Fibroblast of mammary gland (primary cell): ENCODE measurements at regions not wholly inside any gene's neighbourhood (a gene's known extent, or its start where the extent isn't known, plus 50 kb on each side); places are given as distances from the start of the nearest gene placed in this dataset.

Experiments
- DNase-seq: peaks from one replicate; pipeline ENCODE4 v3.0.0-alpha.2; 2010; ENCODE audit warnings: low read depth
- H3K4me3 ChIP-seq: 2 replicates; pipeline ENCODE4 v1.5.1; 2011; ENCODE audit warnings: low read depth, mild to moderate bottlenecking, low read length, moderate library complexity; ENCODE audit not compliant: control insufficient read depth
- TF ChIP-seq, protein P1 (sequence below): conservative IDR thresholded peaks from 2 replicates; pipeline ENCODE4 v1.5.1; 2011; ENCODE audit warnings: low read depth, low read length, inconsistent platforms; ENCODE audit not compliant: control insufficient read depth, insufficient read depth

DNA sequence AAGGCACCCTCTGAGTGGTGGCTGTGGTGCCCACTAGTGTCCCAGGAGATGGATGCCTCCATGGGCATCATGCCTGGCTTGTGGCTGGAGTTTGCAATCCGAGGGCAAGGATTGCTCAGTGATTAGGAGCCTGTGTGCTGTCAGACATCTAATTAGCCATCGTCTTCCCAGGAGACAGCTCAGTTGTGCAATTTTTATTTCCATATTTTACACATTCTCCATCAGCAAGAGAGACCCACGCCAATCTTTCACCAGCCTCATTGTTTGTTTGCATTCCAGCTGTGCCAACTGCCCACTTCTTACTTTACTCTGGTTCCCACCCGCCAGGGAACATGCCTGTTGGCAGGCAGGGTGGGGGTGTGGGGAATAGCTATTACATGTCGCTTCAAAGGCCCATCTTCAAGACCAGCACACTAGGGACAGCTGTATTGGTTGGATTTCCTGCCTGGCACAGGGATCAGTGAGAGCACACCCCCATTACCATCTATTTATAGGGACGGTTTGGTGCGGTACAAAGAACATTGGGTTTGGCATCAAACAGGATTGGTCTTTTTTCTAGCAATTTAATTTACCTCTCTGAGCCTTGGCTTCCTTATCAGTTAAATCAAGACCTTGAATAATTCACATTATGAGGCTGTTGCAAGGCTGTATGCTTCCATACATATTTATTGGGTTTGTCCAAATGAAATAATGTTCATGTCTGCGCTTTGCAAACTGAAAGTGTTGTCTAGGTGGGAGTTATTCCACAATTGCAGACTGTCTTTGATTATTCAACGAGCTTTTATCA is 80.7 kb upstream of the NAV2 start:
- DNase-seq = peak; percentile 39
- TF ChIP-seq, protein P1, sequence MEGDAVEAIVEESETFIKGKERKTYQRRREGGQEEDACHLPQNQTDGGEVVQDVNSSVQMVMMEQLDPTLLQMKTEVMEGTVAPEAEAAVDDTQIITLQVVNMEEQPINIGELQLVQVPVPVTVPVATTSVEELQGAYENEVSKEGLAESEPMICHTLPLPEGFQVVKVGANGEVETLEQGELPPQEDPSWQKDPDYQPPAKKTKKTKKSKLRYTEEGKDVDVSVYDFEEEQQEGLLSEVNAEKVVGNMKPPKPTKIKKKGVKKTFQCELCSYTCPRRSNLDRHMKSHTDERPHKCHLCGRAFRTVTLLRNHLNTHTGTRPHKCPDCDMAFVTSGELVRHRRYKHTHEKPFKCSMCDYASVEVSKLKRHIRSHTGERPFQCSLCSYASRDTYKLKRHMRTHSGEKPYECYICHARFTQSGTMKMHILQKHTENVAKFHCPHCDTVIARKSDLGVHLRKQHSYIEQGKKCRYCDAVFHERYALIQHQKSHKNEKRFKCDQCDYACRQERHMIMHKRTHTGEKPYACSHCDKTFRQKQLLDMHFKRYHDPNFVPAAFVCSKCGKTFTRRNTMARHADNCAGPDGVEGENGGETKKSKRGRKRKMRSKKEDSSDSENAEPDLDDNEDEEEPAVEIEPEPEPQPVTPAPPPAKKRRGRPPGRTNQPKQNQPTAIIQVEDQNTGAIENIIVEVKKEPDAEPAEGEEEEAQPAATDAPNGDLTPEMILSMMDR = no peak
- H3K4me3 ChIP-seq = no peak overlapping the region

DNA sequence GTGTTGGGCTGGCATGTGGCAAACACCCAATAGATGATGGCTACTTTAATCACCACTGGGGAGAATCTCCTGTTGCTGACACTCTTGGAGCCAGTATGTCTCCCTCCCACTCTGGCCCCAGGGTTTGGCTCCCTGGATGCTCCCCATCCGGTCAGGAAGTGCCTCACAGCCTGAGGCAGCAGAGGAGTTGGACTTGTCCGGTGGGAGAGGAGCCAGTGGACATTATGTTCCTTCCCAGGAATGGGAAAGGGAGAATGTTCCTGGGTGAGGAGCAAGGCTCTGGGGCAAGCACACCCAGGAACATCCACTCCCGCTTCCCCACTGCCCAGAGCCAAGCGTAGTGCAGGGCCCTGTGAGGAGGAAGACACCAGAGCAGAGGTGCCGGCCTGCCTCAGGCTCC is 84.6 kb upstream of the NAV2 start:
- TF ChIP-seq, protein P1 = no peak
- DNase-seq = peak; percentile 96
- no peak overlapping the region for H3K4me3 ChIP-seq

DNA sequence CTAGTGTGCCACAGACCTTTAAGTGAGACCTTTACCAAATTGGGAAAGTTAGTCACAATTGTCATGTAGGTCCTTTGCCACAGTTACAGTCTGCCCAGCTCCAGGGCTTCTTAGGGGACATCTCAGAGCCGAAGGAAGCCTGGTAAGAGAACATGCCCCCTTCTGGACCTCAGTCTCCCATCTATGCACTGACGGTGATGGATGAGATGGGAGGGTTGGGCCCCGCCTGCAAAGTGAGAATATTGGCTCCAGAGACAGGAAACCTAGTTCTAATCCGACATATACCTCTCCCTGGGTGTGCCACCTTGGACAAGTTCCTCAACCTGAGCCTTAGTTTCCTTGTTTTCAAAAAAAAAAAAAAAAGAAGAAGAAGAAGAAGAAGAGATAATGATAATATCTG is 85.1 kb upstream of the NAV2 start:
- DNase-seq = no peak
- TF ChIP-seq, protein P1 = no peak

DNA sequence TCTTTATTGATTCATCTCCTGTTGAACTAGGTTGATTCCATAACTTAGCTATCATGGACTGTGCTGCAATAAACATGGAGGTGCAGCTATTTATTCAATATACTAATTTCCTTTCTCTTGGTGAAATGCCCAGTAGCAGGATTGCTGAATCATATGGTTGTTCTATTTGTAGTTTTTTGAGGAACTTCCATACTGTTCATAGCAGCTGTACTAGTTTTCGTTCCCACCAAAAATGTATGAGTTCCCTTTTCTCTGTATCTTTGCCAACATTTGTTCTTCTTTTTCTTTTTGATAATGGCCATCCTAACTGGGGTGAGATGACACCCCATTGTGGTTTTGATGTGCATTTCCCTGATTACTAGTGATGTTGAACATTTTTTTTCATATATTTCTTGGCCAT is 87.2 kb upstream of the NAV2 start:
- no peak overlapping the region for H3K4me3 ChIP-seq
- DNase-seq = peak; percentile 62
- TF ChIP-seq, protein P1 = no peak

More for the DNA sequence above, 85.1 kb upstream of the NAV2 start:
- H3K4me3 ChIP-seq = no peak overlapping the region

DNA sequence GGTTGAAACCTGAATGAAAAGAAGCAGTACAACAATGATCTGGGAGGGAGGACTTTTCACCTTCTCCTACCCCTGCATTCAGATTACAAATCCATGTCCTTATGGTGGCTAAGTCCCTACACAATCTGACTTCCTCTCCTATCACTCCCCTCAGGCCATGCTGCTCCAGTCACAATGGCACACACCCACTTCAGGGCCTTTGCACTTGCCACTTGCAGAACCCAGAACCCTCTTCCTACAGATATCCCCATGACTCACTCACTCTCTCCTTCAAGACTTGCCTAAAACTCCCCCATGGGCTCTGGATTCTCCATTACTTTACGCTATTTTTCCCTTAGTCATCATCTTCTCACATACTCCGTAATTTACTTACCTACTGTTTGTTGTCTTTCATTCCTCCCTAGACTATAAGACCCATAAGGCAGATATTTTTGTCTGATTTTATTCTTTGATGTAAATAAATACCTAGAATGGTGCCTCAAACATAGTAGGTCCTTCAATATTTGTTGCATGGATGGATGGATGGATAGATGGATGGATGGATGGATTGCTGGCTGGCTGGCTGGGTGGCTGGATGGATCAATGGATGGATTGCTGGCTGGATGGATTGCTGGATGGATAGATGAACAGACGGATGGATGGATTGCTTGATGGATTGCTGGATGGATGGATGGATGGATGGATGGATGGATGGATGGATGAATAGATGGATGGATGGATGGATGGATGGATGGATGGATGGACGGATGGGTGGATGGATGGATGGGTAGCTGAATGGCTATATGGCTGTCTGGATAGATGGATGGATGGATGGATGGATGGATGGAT is 94.7 kb upstream of the NAV2 start:
- DNase-seq = no peak
- TF ChIP-seq, protein P1 = no peak

DNA sequence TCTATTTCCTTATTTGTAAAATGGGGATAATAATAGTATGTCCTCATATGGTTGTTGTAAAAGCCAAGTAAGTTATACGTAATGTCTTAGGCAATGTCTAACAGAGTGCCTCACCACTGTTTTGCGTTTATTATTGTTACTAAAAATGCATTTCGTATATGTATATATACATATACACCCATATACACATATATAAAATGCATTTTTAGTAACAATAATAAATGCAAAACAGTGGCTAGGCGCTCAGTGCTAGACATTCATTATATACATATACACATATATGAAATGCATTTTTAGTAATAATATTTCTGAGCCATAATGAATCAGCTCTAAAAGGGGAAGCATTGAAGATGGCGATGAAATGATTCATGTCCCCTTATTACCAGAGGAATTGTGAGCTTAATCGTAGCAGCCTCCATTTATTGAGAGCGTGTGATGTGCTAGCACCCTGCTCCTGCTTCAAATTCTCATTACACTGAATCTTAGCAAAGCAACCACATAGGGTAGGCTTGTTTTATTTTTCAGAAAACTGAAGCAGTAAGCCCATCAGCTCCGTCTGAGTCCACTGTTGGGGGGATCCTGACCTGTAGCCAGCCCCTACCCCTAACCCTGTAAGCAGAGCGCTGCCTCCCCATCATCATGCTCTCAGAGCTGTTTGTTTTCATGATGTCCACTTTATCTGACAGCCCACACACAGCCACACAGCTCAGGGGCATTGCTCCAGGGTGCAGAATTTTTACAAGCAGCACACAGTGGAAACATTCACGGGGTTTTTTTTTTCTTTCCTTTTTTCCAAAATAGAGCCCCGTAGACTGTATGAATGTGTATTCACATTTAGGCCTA is 97.1 kb upstream of the NAV2 start:
- TF ChIP-seq, protein P1 = no peak
- H3K4me3 ChIP-seq = no peak overlapping the region
- no peak for DNase-seq

More for the DNA sequence above, 94.7 kb upstream of the NAV2 start:
- no peak overlapping the region for H3K4me3 ChIP-seq
